ENCODE measurements at regions not wholly inside any gene's neighbourhood (a gene's known extent, or its start where the extent isn't known, plus 50 kb on each side); places are given as distances from the start of the nearest gene placed in this dataset.

- DNase-seq = no peak
These were observed 234.9 kb upstream of the STARD13 start for GRCh38 chr13:33520468-33520839.

GRCh38 chr13:33524086-33524485 is 238.5 kb upstream of the STARD13 start:
- no peak for DNase-seq

- no peak for DNase-seq
These were observed 240.2 kb upstream of the STARD13 start for GRCh38 chr13:33525763-33526162.

GRCh38 chr13:33526718-33527117 is 241.2 kb upstream of the STARD13 start:
- no peak for DNase-seq

GRCh38 chr13:33528896-33529295 is 243.3 kb upstream of the STARD13 start:
- no peak for DNase-seq

- no peak for DNase-seq
These were observed 245.9 kb upstream of the STARD13 start for GRCh38 chr13:33531484-33531883.

GRCh38 chr13:33535061-33535460 is 249.5 kb upstream of the STARD13 start:
- no peak for DNase-seq

- no peak for DNase-seq
These were observed 251.0 kb upstream of the STARD13 start for GRCh38 chr13:33536601-33537000.

GRCh38 chr13:33537026-33537425 is 251.5 kb upstream of the STARD13 start:
- DNase-seq = no peak

- no peak for DNase-seq
These were observed 252.1 kb upstream of the STARD13 start for GRCh38 chr13:33537676-33538075.

- DNase-seq = no peak
These were observed 255.9 kb upstream of the STARD13 start for GRCh38 chr13:33541456-33541855.

- DNase-seq = no peak
These were observed 256.4 kb upstream of the STARD13 start for GRCh38 chr13:33541962-33542308.

- peak; percentile 97 for DNase-seq
These were observed 256.9 kb upstream of the STARD13 start for GRCh38 chr13:33542309-33543088.

- no peak for DNase-seq
These were observed 257.5 kb upstream of the STARD13 start for GRCh38 chr13:33543089-33543459.

GRCh38 chr13:33543631-33544265 is 258.2 kb upstream of the STARD13 start:
- no peak for DNase-seq

- DNase-seq = no peak
These were observed 258.8 kb upstream of the STARD13 start for GRCh38 chr13:33544308-33544707.

GRCh38 chr13:33545492-33545891 is 259.9 kb upstream of the STARD13 start:
- no peak for DNase-seq

GRCh38 chr13:33547035-33547434 is 261.5 kb upstream of the STARD13 start:
- DNase-seq = peak; percentile 20

- DNase-seq = no peak
These were observed 262.5 kb upstream of the STARD13 start for GRCh38 chr13:33548069-33548468.

- DNase-seq = no peak
These were observed 264.7 kb upstream of the STARD13 start for GRCh38 chr13:33550276-33550675.

GRCh38 chr13:33550885-33551284 is 265.3 kb upstream of the STARD13 start:
- no peak for DNase-seq

GRCh38 chr13:33554919-33555791 is 262.8 kb upstream of the RFC3 start:
- no peak for DNase-seq

GRCh38 chr13:33556828-33557227 is 261.1 kb upstream of the RFC3 start:
- DNase-seq = no peak

GRCh38 chr13:33560726-33561125 is 257.2 kb upstream of the RFC3 start:
- no peak for DNase-seq
